GM19324 (cell line): ENCODE measurements at regions not wholly inside any gene's neighbourhood (a gene's known extent, or its start where the extent isn't known, plus 50 kb on each side); places are given as distances from the start of the nearest gene placed in this dataset.

ENCODE experiments used
- ATAC-seq: cut with Tn5 transposase; IDR thresholded peaks from one replicate; pipeline ENCODE4 v1.9.1; 2021; ENCODE audit warnings: mild to moderate bottlenecking, moderate library complexity; ENCODE audit not compliant: unreplicated experiment, low FRiP score

- ATAC-seq = no peak
Measured at GRCh38 chr5:4098226-4098625, 502.6 kb downstream of the IRX1 start.

- ATAC-seq = no peak
Measured at GRCh38 chr5:4099386-4099785, 503.8 kb downstream of the IRX1 start.

- ATAC-seq = no peak
Measured at GRCh38 chr5:4100739-4101138, 505.1 kb downstream of the IRX1 start.

- ATAC-seq = no peak
Measured at GRCh38 chr5:4101189-4101588, 505.6 kb downstream of the IRX1 start.

- no peak for ATAC-seq
Measured at GRCh38 chr5:4104831-4105597, 509.4 kb downstream of the IRX1 start.

GRCh38 chr5:4108690-4109089 lies 513.1 kb downstream of the IRX1 start:
- ATAC-seq = no peak

GRCh38 chr5:4113426-4113825 lies 517.8 kb downstream of the IRX1 start:
- no peak for ATAC-seq

GRCh38 chr5:4113905-4114304 lies 518.3 kb downstream of the IRX1 start:
- ATAC-seq = no peak

- no peak for ATAC-seq
Measured at GRCh38 chr5:4114452-4114851, 518.8 kb downstream of the IRX1 start.

GRCh38 chr5:4116834-4117233 lies 521.2 kb downstream of the IRX1 start:
- ATAC-seq = no peak

GRCh38 chr5:4124221-4124970 lies 528.8 kb downstream of the IRX1 start:
- no peak for ATAC-seq

- no peak for ATAC-seq
Measured at GRCh38 chr5:4128994-4129393, 533.4 kb downstream of the IRX1 start.

GRCh38 chr5:4129523-4129922 lies 533.9 kb downstream of the IRX1 start:
- ATAC-seq = no peak

- no peak for ATAC-seq
Measured at GRCh38 chr5:4130819-4131218, 535.2 kb downstream of the IRX1 start.

- ATAC-seq = no peak
Measured at GRCh38 chr5:4137781-4138180, 542.1 kb downstream of the IRX1 start.

- no peak for ATAC-seq
Measured at GRCh38 chr5:4142842-4143241, 547.2 kb downstream of the IRX1 start.

- ATAC-seq = no peak
Measured at GRCh38 chr5:4144411-4145007, 548.9 kb downstream of the IRX1 start.

- ATAC-seq = no peak
Measured at GRCh38 chr5:4145511-4145910, 549.9 kb downstream of the IRX1 start.

GRCh38 chr5:4148009-4148408 lies 552.4 kb downstream of the IRX1 start:
- ATAC-seq = no peak

- ATAC-seq = no peak
Measured at GRCh38 chr5:4150067-4150466, 554.4 kb downstream of the IRX1 start.

GRCh38 chr5:4156153-4156552 lies 560.5 kb downstream of the IRX1 start:
- ATAC-seq = no peak

- no peak for ATAC-seq
Measured at GRCh38 chr5:4156889-4157288, 561.3 kb downstream of the IRX1 start.
